Dendritic cell treated with granulocyte-macrophage colony-stimulating factor and Interleukin-4, amounts not matched to agents 40 ng/mL and 50 ng/mL, for 4 days (primary cell): ENCODE measurements at regions not wholly inside any gene's neighbourhood (a gene's known extent, or its start where the extent isn't known, plus 50 kb on each side); places are given as distances from the start of the nearest gene placed in this dataset.
"Not testable (repeated sequence)": the region's sequence is repeated elsewhere in the genome, so short reads cannot be mapped to it uniquely, and the experiment has no call there.

Experiments
- H3K27ac Mint-ChIP-seq: one replicate; pipeline ENCODE4 v1.8.0; 2022; ENCODE audit warnings: mild to moderate bottlenecking, mixed read lengths
- H3K27me3 Mint-ChIP-seq: one replicate; pipeline ENCODE4 v1.8.0; 2022; ENCODE audit warnings: mild to moderate bottlenecking, mixed read lengths
- H3K36me3 Mint-ChIP-seq: one replicate; pipeline ENCODE4 v1.8.0; 2022; ENCODE audit warnings: low read depth, mixed read lengths
- H3K4me1 Mint-ChIP-seq: one replicate; pipeline ENCODE4 v1.8.0; 2022; ENCODE audit warnings: low read depth, mixed read lengths
- H3K4me3 Mint-ChIP-seq: one replicate; pipeline ENCODE4 v1.8.0; 2022; ENCODE audit warnings: mild to moderate bottlenecking, moderate library complexity, mixed read lengths
- H3K9me3 Mint-ChIP-seq: one replicate; pipeline ENCODE4 v1.8.0; 2022; ENCODE audit warnings: mixed read lengths
- intact Hi-C: fragments of 100-400 bp; cut with micrococcal nuclease; formaldehyde crosslinking; loops from one replicate; pipeline ENCODE4 v1.15.0; 2022

- H3K27ac Mint-ChIP-seq, result no peak overlapping the region
- intact Hi-C loops, result no loop called here
- H3K4me3 Mint-ChIP-seq, result no peak overlapping the region
- no peaks in the 10 kb centered on the region for H3K36me3 Mint-ChIP-seq
- no peaks in the 10 kb centered on the region for H3K4me1 Mint-ChIP-seq
- no peaks in the 10 kb centered on the region for H3K27me3 Mint-ChIP-seq
- peaks cover 24% of the 10 kb centered on the region for H3K9me3 Mint-ChIP-seq
Observed at GRCh38 chr12:23356927-23357708, 592.4 kb downstream of the SOX5 start.

GRCh38 chr12:23359975-23360701, 589.3 kb downstream of the SOX5 start:
- H3K4me1 Mint-ChIP-seq, result no peaks in the 10 kb centered on the region
- no peak overlapping the region for H3K4me3 Mint-ChIP-seq
- H3K27ac Mint-ChIP-seq, result no peak overlapping the region
- peaks cover 15% of the 10 kb centered on the region for H3K9me3 Mint-ChIP-seq
- H3K36me3 Mint-ChIP-seq, result no peaks in the 10 kb centered on the region
- no peaks in the 10 kb centered on the region for H3K27me3 Mint-ChIP-seq
- intact Hi-C loops, result no loop called here

- Mint-ChIP-seq H3K27ac (no peak overlapping the region), H3K4me3 (no peak overlapping the region), H3K36me3 (no peaks in the 10 kb centered on the region), H3K4me1 (no peaks in the 10 kb centered on the region), H3K9me3 (peaks cover 21% of the 10 kb centered on the region), H3K27me3 (no peaks in the 10 kb centered on the region)
- intact Hi-C loops, result no loop called here
Observed at GRCh38 chr12:23361971-23362370, 587.5 kb downstream of the SOX5 start.

GRCh38 chr12:23368590-23368989, 580.9 kb downstream of the SOX5 start:
- Mint-ChIP-seq H3K9me3 (peaks cover 31% of the 10 kb centered on the region), H3K27ac (no peak overlapping the region), H3K27me3 (no peaks in the 10 kb centered on the region), H3K4me3 (no peak overlapping the region), H3K4me1 (no peaks in the 10 kb centered on the region), H3K36me3 (no peaks in the 10 kb centered on the region)
- intact Hi-C loops, result no loop called here

GRCh38 chr12:23375621-23376020, 573.8 kb downstream of the SOX5 start:
- intact Hi-C loops, result no loop called here
- Mint-ChIP-seq H3K27ac (no peak overlapping the region), H3K4me1 (no peaks in the 10 kb centered on the region)

GRCh38 chr12:23376238-23376637, 573.2 kb downstream of the SOX5 start:
- no peaks in the 10 kb centered on the region for H3K36me3 Mint-ChIP-seq
- H3K27ac Mint-ChIP-seq, result no peak overlapping the region
- no peaks in the 10 kb centered on the region for H3K4me1 Mint-ChIP-seq
- peaks cover 81% of the 10 kb centered on the region for H3K9me3 Mint-ChIP-seq
- no peaks in the 10 kb centered on the region for H3K27me3 Mint-ChIP-seq
- H3K4me3 Mint-ChIP-seq, result no peak overlapping the region
- intact Hi-C loops, result no loop called here

More at GRCh38 chr12:23375621-23376020, 573.8 kb downstream of the SOX5 start:
- H3K4me3 Mint-ChIP-seq, result no peak overlapping the region
- peaks cover 76% of the 10 kb centered on the region for H3K9me3 Mint-ChIP-seq
- no peaks in the 10 kb centered on the region for H3K27me3 Mint-ChIP-seq
- H3K36me3 Mint-ChIP-seq, result no peaks in the 10 kb centered on the region

GRCh38 chr12:23380419-23381100, 568.9 kb downstream of the SOX5 start:
- Mint-ChIP-seq H3K27ac (no peak overlapping the region), H3K4me3 (no peak overlapping the region), H3K4me1 (no peaks in the 10 kb centered on the region), H3K27me3 (no peaks in the 10 kb centered on the region), H3K9me3 (peaks cover 69% of the 10 kb centered on the region), H3K36me3 (no peaks in the 10 kb centered on the region)
- intact Hi-C loops, result no loop called here

- H3K4me1 Mint-ChIP-seq, H3K27ac Mint-ChIP-seq, H3K36me3 Mint-ChIP-seq, H3K4me3 Mint-ChIP-seq, H3K27me3 Mint-ChIP-seq, intact Hi-C loops: not testable (repeated sequence)
- H3K9me3 Mint-ChIP-seq, result peaks cover 55% of the 10 kb centered on the region
Observed at GRCh38 chr12:23388898-23389297, 560.6 kb downstream of the SOX5 start.

GRCh38 chr12:23389315-23389714, 560.2 kb downstream of the SOX5 start:
- H3K27ac Mint-ChIP-seq, H3K36me3 Mint-ChIP-seq, H3K4me3 Mint-ChIP-seq, H3K27me3 Mint-ChIP-seq, intact Hi-C loops, H3K4me1 Mint-ChIP-seq: not testable (repeated sequence)
- H3K9me3 Mint-ChIP-seq, result peaks cover 55% of the 10 kb centered on the region

- H3K27ac Mint-ChIP-seq, result no peak overlapping the region
- no peaks in the 10 kb centered on the region for H3K27me3 Mint-ChIP-seq
- no peaks in the 10 kb centered on the region for H3K36me3 Mint-ChIP-seq
- H3K4me3 Mint-ChIP-seq, result no peak overlapping the region
- no peaks in the 10 kb centered on the region for H3K4me1 Mint-ChIP-seq
- intact Hi-C loops, result no loop called here
- peaks cover 19% of the 10 kb centered on the region for H3K9me3 Mint-ChIP-seq
Observed at GRCh38 chr12:23399402-23399933, 550.0 kb downstream of the SOX5 start.

GRCh38 chr12:23415180-23415579, 534.3 kb downstream of the SOX5 start:
- no peaks in the 10 kb centered on the region for H3K36me3 Mint-ChIP-seq
- H3K4me3 Mint-ChIP-seq, result no peak overlapping the region
- peaks cover 26% of the 10 kb centered on the region for H3K9me3 Mint-ChIP-seq
- no peak overlapping the region for H3K27ac Mint-ChIP-seq
- H3K4me1 Mint-ChIP-seq, result no peaks in the 10 kb centered on the region
- intact Hi-C loops, result no loop called here
- no peaks in the 10 kb centered on the region for H3K27me3 Mint-ChIP-seq

- no peaks in the 10 kb centered on the region for H3K36me3 Mint-ChIP-seq
Observed at GRCh38 chr12:23421556-23421955, 527.9 kb downstream of the SOX5 start.

GRCh38 chr12:23423097-23423687, 526.3 kb downstream of the SOX5 start:
- Mint-ChIP-seq H3K27me3 (no peaks in the 10 kb centered on the region), H3K4me1 (no peaks in the 10 kb centered on the region), H3K9me3 (peaks cover 46% of the 10 kb centered on the region), H3K36me3 (no peaks in the 10 kb centered on the region), H3K27ac (no peak overlapping the region), H3K4me3 (no peak overlapping the region)
- intact Hi-C loops, result no loop called here

More at GRCh38 chr12:23421556-23421955, 527.9 kb downstream of the SOX5 start:
- Mint-ChIP-seq H3K27me3 (no peaks in the 10 kb centered on the region), H3K9me3 (peaks cover 33% of the 10 kb centered on the region), H3K4me3 (no peak overlapping the region), H3K4me1 (no peaks in the 10 kb centered on the region), H3K27ac (no peak overlapping the region)
- intact Hi-C loops, result no loop called here

- no peaks in the 10 kb centered on the region for H3K27me3 Mint-ChIP-seq
- intact Hi-C loops, result no loop called here
- H3K9me3 Mint-ChIP-seq, result peaks cover 41% of the 10 kb centered on the region
Observed at GRCh38 chr12:23423796-23424195, 525.7 kb downstream of the SOX5 start.

More at GRCh38 chr12:23423796-23424195, 525.7 kb downstream of the SOX5 start:
- Mint-ChIP-seq H3K27ac (no peak overlapping the region), H3K36me3 (no peaks in the 10 kb centered on the region), H3K4me3 (no peak overlapping the region), H3K4me1 (no peaks in the 10 kb centered on the region)
